GM18867 (cell line): ENCODE measurements at regions not wholly inside any gene's neighbourhood (a gene's known extent, or its start where the extent isn't known, plus 50 kb on each side); places are given as distances from the start of the nearest gene placed in this dataset.

Source experiments
- ATAC-seq: cut with Tn5 transposase; IDR thresholded peaks from one replicate; pipeline ENCODE4 v1.9.1; 2021; ENCODE audit warnings: mild to moderate bottlenecking, moderate library complexity; ENCODE audit not compliant: unreplicated experiment

- no peak for ATAC-seq
Measured at GRCh38 chr5:165906871-165907270, 2384.6 kb upstream of the WWC1 start.

- no peak for ATAC-seq
Measured at GRCh38 chr5:165913059-165913458, 2378.4 kb upstream of the WWC1 start.

GRCh38 chr5:165914456-165914855 lies 2377.0 kb upstream of the WWC1 start:
- ATAC-seq, result no peak

GRCh38 chr5:165919196-165919595 lies 2372.2 kb upstream of the WWC1 start:
- no peak for ATAC-seq

- no peak for ATAC-seq
Measured at GRCh38 chr5:165920655-165921054, 2370.8 kb upstream of the WWC1 start.

GRCh38 chr5:165928971-165929370 lies 2362.5 kb upstream of the WWC1 start:
- ATAC-seq, result no peak

- no peak for ATAC-seq
Measured at GRCh38 chr5:165940541-165940940, 2350.9 kb upstream of the WWC1 start.

- no peak for ATAC-seq
Measured at GRCh38 chr5:165956854-165957253, 2334.6 kb upstream of the WWC1 start.

GRCh38 chr5:165981671-165982070 lies 2309.8 kb upstream of the WWC1 start:
- ATAC-seq, result no peak

- no peak for ATAC-seq
Measured at GRCh38 chr5:165996201-165996875, 2295.1 kb upstream of the WWC1 start.

GRCh38 chr5:165999693-166000320 lies 2291.6 kb upstream of the WWC1 start:
- ATAC-seq, result no peak

- ATAC-seq, result no peak
Measured at GRCh38 chr5:166004006-166004405, 2287.4 kb upstream of the WWC1 start.

- ATAC-seq, result no peak
Measured at GRCh38 chr5:166013415-166013814, 2278.0 kb upstream of the WWC1 start.

GRCh38 chr5:166014256-166014655 lies 2277.2 kb upstream of the WWC1 start:
- no peak for ATAC-seq

- no peak for ATAC-seq
Measured at GRCh38 chr5:166018716-166019115, 2272.7 kb upstream of the WWC1 start.

GRCh38 chr5:166022065-166022464 lies 2269.4 kb upstream of the WWC1 start:
- ATAC-seq, result no peak

GRCh38 chr5:166024970-166025369 lies 2266.5 kb upstream of the WWC1 start:
- no peak for ATAC-seq

GRCh38 chr5:166027582-166027981 lies 2263.9 kb upstream of the WWC1 start:
- ATAC-seq, result no peak

GRCh38 chr5:166031926-166032325 lies 2259.5 kb upstream of the WWC1 start:
- ATAC-seq, result no peak

- ATAC-seq, result no peak
Measured at GRCh38 chr5:166032601-166033000, 2258.8 kb upstream of the WWC1 start.

GRCh38 chr5:166045961-166046360 lies 2245.5 kb upstream of the WWC1 start:
- no peak for ATAC-seq

- no peak for ATAC-seq
Measured at GRCh38 chr5:166046956-166047355, 2244.5 kb upstream of the WWC1 start.

- no peak for ATAC-seq
Measured at GRCh38 chr5:166050531-166050930, 2240.9 kb upstream of the WWC1 start.
